Right ventricle myocardium superior (tissue), 1 donor: ENCODE measurements at regions not wholly inside any gene's neighbourhood (a gene's known extent, or its start where the extent isn't known, plus 50 kb on each side); places are given as distances from the start of the nearest gene placed in this dataset.
A peak's percentile ranks its signal among the peaks of the same experiment; 100 is the strongest.

Experiments
- ATAC-seq: fragments of 200-7000 bp; cut with Tn5 transposase; one replicate; pipeline ENCODE4 v1.9.1; 2020; ENCODE audit warnings: mild to moderate bottlenecking; ENCODE audit not compliant: poor library complexity
- DNase-seq: peaks from one replicate; pipeline ENCODE4 v3.0.0-alpha.2; 2020
- intact Hi-C: fragments of 100-400 bp; cut with DNase I; formaldehyde crosslinking; loops from one replicate; pipeline ENCODE4 v1.11.2; 2022
- donor health status: DM: no; HTN: yes; CAD: no; lungs with severe emphysema.

- no peak for DNase-seq
- intact Hi-C loops: loop anchor here (10.0 kb wide), 1 partner anchor 64 kb away; no protein-coding TSS in a partner anchor
- no peak for ATAC-seq
These were observed 343.9 kb upstream of the COBL start for GRCh38 chr7:51660516-51660915.

- no peak for ATAC-seq
- intact Hi-C loops: no loop called here
These were observed 342.1 kb upstream of the COBL start for GRCh38 chr7:51658684-51659083.

GRCh38 chr7:51647931-51648351, 331.3 kb upstream of the COBL start:
- DNase-seq: no peak
- intact Hi-C loops: no loop called here
- ATAC-seq: peak; percentile 58

More at GRCh38 chr7:51658684-51659083, 342.1 kb upstream of the COBL start:
- DNase-seq: no peak

- DNase-seq (no peak), ATAC-seq (no peak)
- intact Hi-C loops: no loop called here
These were observed 330.9 kb upstream of the COBL start for GRCh38 chr7:51647486-51647885.

- no peak for DNase-seq
- intact Hi-C loops: no loop called here
- no peak for ATAC-seq
These were observed 329.2 kb upstream of the COBL start for GRCh38 chr7:51645702-51646298.

GRCh38 chr7:51645255-51645654, 328.6 kb upstream of the COBL start:
- ATAC-seq (no peak), DNase-seq (no peak)
- intact Hi-C loops: no loop called here

GRCh38 chr7:51644216-51644615, 327.6 kb upstream of the COBL start:
- DNase-seq (no peak), ATAC-seq (no peak)
- intact Hi-C loops: no loop called here

- DNase-seq (no peak), ATAC-seq (no peak)
- intact Hi-C loops: no loop called here
These were observed 324.2 kb upstream of the COBL start for GRCh38 chr7:51640841-51641240.

- DNase-seq (no peak), ATAC-seq (no peak)
- intact Hi-C loops: no loop called here
These were observed 323.2 kb upstream of the COBL start for GRCh38 chr7:51639661-51640334.

GRCh38 chr7:51636503-51636902, 319.9 kb upstream of the COBL start:
- no peak for DNase-seq
- no peak for ATAC-seq
- intact Hi-C loops: no loop called here

- intact Hi-C loops: no loop called here
- DNase-seq (no peak), ATAC-seq (no peak)
These were observed 319.2 kb upstream of the COBL start for GRCh38 chr7:51635775-51636174.

- no peak for ATAC-seq
- no peak for DNase-seq
- intact Hi-C loops: no loop called here
These were observed 317.9 kb upstream of the COBL start for GRCh38 chr7:51634538-51634937.

GRCh38 chr7:51634025-51634424, 317.4 kb upstream of the COBL start:
- DNase-seq (no peak), ATAC-seq (no peak)
- intact Hi-C loops: no loop called here

GRCh38 chr7:51633596-51633995, 317.0 kb upstream of the COBL start:
- DNase-seq: no peak
- ATAC-seq: no peak
- intact Hi-C loops: no loop called here

- intact Hi-C loops: no loop called here
- DNase-seq (no peak), ATAC-seq (no peak)
These were observed 316.4 kb upstream of the COBL start for GRCh38 chr7:51633006-51633405.

- no peak for DNase-seq
- intact Hi-C loops: no loop called here
- no peak for ATAC-seq
These were observed 314.3 kb upstream of the COBL start for GRCh38 chr7:51630933-51631332.

GRCh38 chr7:51629206-51629605, 312.6 kb upstream of the COBL start:
- no peak for DNase-seq
- intact Hi-C loops: no loop called here
- ATAC-seq: no peak

GRCh38 chr7:51621956-51622355, 305.3 kb upstream of the COBL start:
- intact Hi-C loops: no loop called here
- DNase-seq: no peak
- no peak for ATAC-seq

GRCh38 chr7:51620706-51621105, 304.1 kb upstream of the COBL start:
- ATAC-seq (no peak), DNase-seq (no peak)
- intact Hi-C loops: no loop called here

GRCh38 chr7:51619880-51620279, 303.3 kb upstream of the COBL start:
- DNase-seq: no peak
- ATAC-seq: no peak
- intact Hi-C loops: no loop called here

- ATAC-seq (no peak), DNase-seq (no peak)
- intact Hi-C loops: no loop called here
These were observed 301.1 kb upstream of the COBL start for GRCh38 chr7:51617686-51618085.
